ENCODE measurements at regions not wholly inside any gene's neighbourhood (a gene's known extent, or its start where the extent isn't known, plus 50 kb on each side); places are given as distances from the start of the nearest gene placed in this dataset.
"Not testable (repeated sequence)": the region's sequence is repeated elsewhere in the genome, so short reads cannot be mapped to it uniquely, and the experiment has no call there.

- Histone ChIP-seq H3K36me3 (no peaks in the 10 kb centered on the region), H3K4me1 (no peaks in the 10 kb centered on the region), H3K9me3 (no peaks in the 10 kb centered on the region), H3K4me3 (no peak overlapping the region), H3K27ac (no peak overlapping the region), H3K27me3 (no peaks in the 10 kb centered on the region)
- no peak for DNase-seq
- TF ChIP-seq CTCF (IDR thresholded peaks at IDR 0.05): no peak
- no peak for TF ChIP-seq POLR2A (IDR thresholded peaks at IDR 0.05)
Measured at GRCh38 chr9:135179041-135179440, 91.6 kb downstream of the OLFM1 start.

- Histone ChIP-seq H3K4me3 (no peak overlapping the region), H3K4me1 (no peaks in the 10 kb centered on the region), H3K27me3 (no peaks in the 10 kb centered on the region), H3K36me3 (no peaks in the 10 kb centered on the region), H3K9me3 (no peaks in the 10 kb centered on the region), H3K27ac (no peak overlapping the region)
- DNase-seq: no peak
- TF ChIP-seq POLR2A (IDR thresholded peaks at IDR 0.05): no peak
- no peak for TF ChIP-seq CTCF (IDR thresholded peaks at IDR 0.05)
Measured at GRCh38 chr9:135179976-135180375, 92.5 kb downstream of the OLFM1 start.

- H3K36me3 ChIP-seq: no peaks in the 10 kb centered on the region
- no peak for DNase-seq
Measured at GRCh38 chr9:135180586-135180985, 93.1 kb downstream of the OLFM1 start.

GRCh38 chr9:135181336-135181735 is 93.9 kb downstream of the OLFM1 start:
- H3K4me1 ChIP-seq: no peaks in the 10 kb centered on the region
- H3K36me3 ChIP-seq: no peaks in the 10 kb centered on the region
- TF ChIP-seq CTCF (IDR thresholded peaks at IDR 0.05) (no peak), POLR2A (IDR thresholded peaks at IDR 0.05) (no peak)
- H3K27me3 ChIP-seq: no peaks in the 10 kb centered on the region
- no peaks in the 10 kb centered on the region for H3K9me3 ChIP-seq
- no peak overlapping the region for H3K4me3 ChIP-seq
- no peak for DNase-seq
- no peak overlapping the region for H3K27ac ChIP-seq

More at GRCh38 chr9:135180586-135180985, 93.1 kb downstream of the OLFM1 start:
- Histone ChIP-seq H3K27ac (no peak overlapping the region), H3K9me3 (no peaks in the 10 kb centered on the region), H3K4me1 (no peaks in the 10 kb centered on the region), H3K4me3 (no peak overlapping the region), H3K27me3 (no peaks in the 10 kb centered on the region)
- TF ChIP-seq CTCF (IDR thresholded peaks at IDR 0.05): no peak
- TF ChIP-seq POLR2A (IDR thresholded peaks at IDR 0.05): no peak

- H3K4me3 ChIP-seq, H3K27me3 ChIP-seq, H3K4me1 ChIP-seq, H3K9me3 ChIP-seq, DNase-seq, H3K27ac ChIP-seq, H3K36me3 ChIP-seq: not testable (repeated sequence)
Measured at GRCh38 chr9:135181841-135182240, 94.4 kb downstream of the OLFM1 start.

GRCh38 chr9:135183069-135183468 is 95.6 kb downstream of the OLFM1 start:
- no peak for DNase-seq
- Histone ChIP-seq H3K9me3 (no peaks in the 10 kb centered on the region), H3K4me3 (no peak overlapping the region), H3K36me3 (no peaks in the 10 kb centered on the region), H3K27me3 (no peaks in the 10 kb centered on the region), H3K27ac (no peak overlapping the region), H3K4me1 (no peaks in the 10 kb centered on the region)
- TF ChIP-seq CTCF (IDR thresholded peaks at IDR 0.05): no peak
- no peak for TF ChIP-seq POLR2A (IDR thresholded peaks at IDR 0.05)
